ENCODE measurements at regions not wholly inside any gene's neighbourhood (a gene's known extent, or its start where the extent isn't known, plus 50 kb on each side); places are given as distances from the start of the nearest gene placed in this dataset.
A peak's percentile ranks its signal among the peaks of the same experiment; 100 is the strongest.

GRCh38 chr17:83179811-83180210, 100.4 kb downstream of the METRNL start:
- no peak overlapping the region for H3K4me3 Mint-ChIP-seq
- no peaks in the 10 kb centered on the region for H3K27me3 Mint-ChIP-seq (ENCODE audit: insufficient read depth)
- DNase-seq: peak; percentile 37
- WGBS, 2 experiments (ENCODE audit: insufficient coverage in 1 of 2, insufficient read length in 1 of 2): 94 to 98% methylated on average over 6 to 9 of the region's 9 CpGs
- H3K4me1 Mint-ChIP-seq: no peaks in the 10 kb centered on the region
- no peaks in the 10 kb centered on the region for H3K27me3 ChIP-seq (ENCODE audit: control insufficient read depth, insufficient read depth, low read length, poor library complexity, severe bottlenecking)
- H3K36me3 Mint-ChIP-seq (ENCODE audit: low read depth): no peaks in the 10 kb centered on the region
- H3K27ac Mint-ChIP-seq: no peak overlapping the region
- H3K4me3 ChIP-seq (ENCODE audit: low read length): no peak overlapping the region
- TF ChIP-seq, protein P1, sequence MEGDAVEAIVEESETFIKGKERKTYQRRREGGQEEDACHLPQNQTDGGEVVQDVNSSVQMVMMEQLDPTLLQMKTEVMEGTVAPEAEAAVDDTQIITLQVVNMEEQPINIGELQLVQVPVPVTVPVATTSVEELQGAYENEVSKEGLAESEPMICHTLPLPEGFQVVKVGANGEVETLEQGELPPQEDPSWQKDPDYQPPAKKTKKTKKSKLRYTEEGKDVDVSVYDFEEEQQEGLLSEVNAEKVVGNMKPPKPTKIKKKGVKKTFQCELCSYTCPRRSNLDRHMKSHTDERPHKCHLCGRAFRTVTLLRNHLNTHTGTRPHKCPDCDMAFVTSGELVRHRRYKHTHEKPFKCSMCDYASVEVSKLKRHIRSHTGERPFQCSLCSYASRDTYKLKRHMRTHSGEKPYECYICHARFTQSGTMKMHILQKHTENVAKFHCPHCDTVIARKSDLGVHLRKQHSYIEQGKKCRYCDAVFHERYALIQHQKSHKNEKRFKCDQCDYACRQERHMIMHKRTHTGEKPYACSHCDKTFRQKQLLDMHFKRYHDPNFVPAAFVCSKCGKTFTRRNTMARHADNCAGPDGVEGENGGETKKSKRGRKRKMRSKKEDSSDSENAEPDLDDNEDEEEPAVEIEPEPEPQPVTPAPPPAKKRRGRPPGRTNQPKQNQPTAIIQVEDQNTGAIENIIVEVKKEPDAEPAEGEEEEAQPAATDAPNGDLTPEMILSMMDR (conservative IDR thresholded peaks at IDR 0.05): no peak
- H3K36me3 ChIP-seq (ENCODE audit: control insufficient read depth, insufficient read depth, low read length): no peaks in the 10 kb centered on the region
- H3K9ac ChIP-seq (ENCODE audit: extremely low read depth, low read length, poor library complexity, severe bottlenecking): no peak overlapping the region
- H3K27ac ChIP-seq (ENCODE audit: low read depth, low read length): no peak overlapping the region
- no peaks in the 10 kb centered on the region for H3K9me3 ChIP-seq (ENCODE audit: control insufficient read depth, low read length)
- H3K4me1 ChIP-seq (ENCODE audit: control insufficient read depth, insufficient read depth, low read length): no peaks in the 10 kb centered on the region
- no peaks in the 10 kb centered on the region for H3K9me3 Mint-ChIP-seq

DNA sequence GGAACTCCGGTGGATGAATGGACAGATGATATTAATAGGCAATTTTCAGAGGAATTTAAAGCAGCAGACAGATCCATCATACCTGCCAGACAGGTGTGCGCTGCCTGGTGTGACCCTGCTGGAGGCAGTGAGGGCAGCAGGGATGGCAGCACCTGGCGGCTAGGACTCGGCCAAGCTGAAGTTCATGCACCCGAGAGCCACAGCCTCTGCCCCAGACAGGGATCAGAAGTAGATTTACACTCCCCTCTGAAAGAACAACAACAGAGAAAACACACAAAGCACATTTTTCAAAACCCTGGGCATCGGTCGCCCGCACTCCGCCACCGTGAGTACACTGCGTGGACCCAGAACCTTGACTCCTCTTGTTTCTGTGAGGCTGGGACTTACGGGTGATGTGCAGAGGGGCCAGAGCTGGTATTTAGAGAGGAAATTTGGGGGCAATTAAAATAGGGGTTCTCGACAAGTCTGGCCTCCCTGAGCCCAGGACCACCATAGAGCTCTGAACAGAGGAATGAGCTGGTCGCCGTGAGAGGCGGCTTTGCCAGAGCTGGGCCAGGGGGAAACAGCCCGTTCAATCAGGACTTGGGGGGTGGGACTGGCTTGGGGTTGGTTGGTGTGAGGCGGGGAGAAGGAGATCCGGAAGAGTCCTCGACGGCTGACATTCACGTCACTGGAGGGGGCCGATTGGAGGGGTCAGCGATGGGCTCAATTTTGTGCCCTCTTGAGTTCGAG, 101.0 kb downstream of the METRNL start:
- Mint-ChIP-seq H3K4me1 (no peaks in the 10 kb centered on the region), H3K27ac (no peak overlapping the region), H3K27me3 (ENCODE audit: insufficient read depth) (no peaks in the 10 kb centered on the region), H3K9me3 (no peaks in the 10 kb centered on the region), H3K36me3 (ENCODE audit: low read depth) (no peaks in the 10 kb centered on the region), H3K4me3 (no peak overlapping the region)
- Histone ChIP-seq H3K36me3 (ENCODE audit: control insufficient read depth, insufficient read depth, low read length) (no peaks in the 10 kb centered on the region), H3K27ac (ENCODE audit: low read depth, low read length) (no peak overlapping the region), H3K4me1 (ENCODE audit: control insufficient read depth, insufficient read depth, low read length) (no peaks in the 10 kb centered on the region), H3K4me3 (ENCODE audit: low read length) (no peak overlapping the region), H3K9ac (ENCODE audit: extremely low read depth, low read length, poor library complexity, severe bottlenecking) (no peak overlapping the region), H3K9me3 (ENCODE audit: control insufficient read depth, low read length) (no peaks in the 10 kb centered on the region), H3K27me3 (ENCODE audit: control insufficient read depth, insufficient read depth, low read length, poor library complexity, severe bottlenecking) (no peaks in the 10 kb centered on the region)
- 92 to 96% methylated on average over 16 to 25 of the region's 25 CpGs for WGBS, 2 experiments (ENCODE audit: insufficient coverage in 1 of 2, insufficient read length in 1 of 2)
- DNase-seq: peak; percentile 37
- TF ChIP-seq, protein P1 (conservative IDR thresholded peaks at IDR 0.05): no peak

GRCh38 chr17:83180996-83181481, 101.6 kb downstream of the METRNL start:
- Mint-ChIP-seq H3K4me3 (no peak overlapping the region), H3K27ac (no peak overlapping the region), H3K36me3 (ENCODE audit: low read depth) (no peaks in the 10 kb centered on the region), H3K4me1 (no peaks in the 10 kb centered on the region), H3K9me3 (no peaks in the 10 kb centered on the region), H3K27me3 (ENCODE audit: insufficient read depth) (no peaks in the 10 kb centered on the region)
- TF ChIP-seq, protein P1 (conservative IDR thresholded peaks at IDR 0.05): peak; percentile 33
- Histone ChIP-seq H3K9me3 (ENCODE audit: control insufficient read depth, low read length) (no peaks in the 10 kb centered on the region), H3K27me3 (ENCODE audit: control insufficient read depth, insufficient read depth, low read length, poor library complexity, severe bottlenecking) (no peaks in the 10 kb centered on the region), H3K9ac (ENCODE audit: extremely low read depth, low read length, poor library complexity, severe bottlenecking) (no peak overlapping the region), H3K4me1 (ENCODE audit: control insufficient read depth, insufficient read depth, low read length) (no peaks in the 10 kb centered on the region), H3K4me3 (ENCODE audit: low read length) (no peak overlapping the region), H3K36me3 (ENCODE audit: control insufficient read depth, insufficient read depth, low read length) (no peaks in the 10 kb centered on the region), H3K27ac (ENCODE audit: low read depth, low read length) (no peak overlapping the region)
- 86 to 100% methylated on average over 1 to 2 of the region's 2 CpGs for WGBS, 2 experiments (ENCODE audit: insufficient coverage in 1 of 2, insufficient read length in 1 of 2)
- DNase-seq: peak; percentile 50

All from endodermal cell (in vitro differentiated cells).